ENCODE measurements at regions not wholly inside any gene's neighbourhood (a gene's known extent, or its start where the extent isn't known, plus 50 kb on each side); places are given as distances from the start of the nearest gene placed in this dataset.

- TF ChIP-seq, protein P1, sequence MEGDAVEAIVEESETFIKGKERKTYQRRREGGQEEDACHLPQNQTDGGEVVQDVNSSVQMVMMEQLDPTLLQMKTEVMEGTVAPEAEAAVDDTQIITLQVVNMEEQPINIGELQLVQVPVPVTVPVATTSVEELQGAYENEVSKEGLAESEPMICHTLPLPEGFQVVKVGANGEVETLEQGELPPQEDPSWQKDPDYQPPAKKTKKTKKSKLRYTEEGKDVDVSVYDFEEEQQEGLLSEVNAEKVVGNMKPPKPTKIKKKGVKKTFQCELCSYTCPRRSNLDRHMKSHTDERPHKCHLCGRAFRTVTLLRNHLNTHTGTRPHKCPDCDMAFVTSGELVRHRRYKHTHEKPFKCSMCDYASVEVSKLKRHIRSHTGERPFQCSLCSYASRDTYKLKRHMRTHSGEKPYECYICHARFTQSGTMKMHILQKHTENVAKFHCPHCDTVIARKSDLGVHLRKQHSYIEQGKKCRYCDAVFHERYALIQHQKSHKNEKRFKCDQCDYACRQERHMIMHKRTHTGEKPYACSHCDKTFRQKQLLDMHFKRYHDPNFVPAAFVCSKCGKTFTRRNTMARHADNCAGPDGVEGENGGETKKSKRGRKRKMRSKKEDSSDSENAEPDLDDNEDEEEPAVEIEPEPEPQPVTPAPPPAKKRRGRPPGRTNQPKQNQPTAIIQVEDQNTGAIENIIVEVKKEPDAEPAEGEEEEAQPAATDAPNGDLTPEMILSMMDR (IDR thresholded peaks at IDR 0.05), result no peak
- TF ChIP-seq POLR2A (IDR thresholded peaks at IDR 0.05), result no peak
Observed at GRCh38 chr5:37989884-37990283, 150.0 kb upstream of the GDNF start.

All from adrenal gland (tissue), 5 donors.